PC-3 (cell line): ENCODE measurements at regions not wholly inside any gene's neighbourhood (a gene's known extent, or its start where the extent isn't known, plus 50 kb on each side); places are given as distances from the start of the nearest gene placed in this dataset.

Experiments used
- EZH2 ChIP-seq: fragments of 300-600 bp; sonication (generic); IDR thresholded peaks from one replicate; pipeline ENCODE4 v1.6.1; 2017; ENCODE audit warnings: antibody characterized with exemption, mild to moderate bottlenecking, low read length; ENCODE audit not compliant: unreplicated experiment
- TF ChIP-seq, protein P1 (sequence below): fragments of 300-600 bp; sonication (generic); conservative IDR thresholded peaks from 2 replicates; pipeline ENCODE4 v1.5.1; 2017; ENCODE audit warnings: antibody characterized with exemption, low read depth, mild to moderate bottlenecking, low read length

DNA sequence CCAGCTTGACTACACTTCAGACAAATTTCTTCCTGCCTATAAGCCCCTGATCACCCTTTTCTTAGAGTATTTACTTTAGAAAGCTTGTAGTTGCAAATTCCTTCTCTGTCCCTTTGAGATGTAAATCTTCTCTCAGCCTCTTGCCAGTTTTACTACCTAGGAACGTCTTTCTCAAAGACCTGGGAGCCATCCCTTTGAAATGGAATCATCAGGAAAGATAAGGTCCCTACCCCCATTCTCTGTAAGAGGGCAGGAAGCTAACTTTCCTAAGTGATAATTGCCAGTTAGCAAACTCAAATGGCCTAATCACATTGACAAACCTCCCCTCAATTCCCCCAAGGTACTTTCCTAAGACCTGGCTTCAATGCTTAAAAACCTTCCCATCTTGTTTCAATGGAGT lies 304.5 kb downstream of the MDFIC start:
- TF ChIP-seq, protein P1, sequence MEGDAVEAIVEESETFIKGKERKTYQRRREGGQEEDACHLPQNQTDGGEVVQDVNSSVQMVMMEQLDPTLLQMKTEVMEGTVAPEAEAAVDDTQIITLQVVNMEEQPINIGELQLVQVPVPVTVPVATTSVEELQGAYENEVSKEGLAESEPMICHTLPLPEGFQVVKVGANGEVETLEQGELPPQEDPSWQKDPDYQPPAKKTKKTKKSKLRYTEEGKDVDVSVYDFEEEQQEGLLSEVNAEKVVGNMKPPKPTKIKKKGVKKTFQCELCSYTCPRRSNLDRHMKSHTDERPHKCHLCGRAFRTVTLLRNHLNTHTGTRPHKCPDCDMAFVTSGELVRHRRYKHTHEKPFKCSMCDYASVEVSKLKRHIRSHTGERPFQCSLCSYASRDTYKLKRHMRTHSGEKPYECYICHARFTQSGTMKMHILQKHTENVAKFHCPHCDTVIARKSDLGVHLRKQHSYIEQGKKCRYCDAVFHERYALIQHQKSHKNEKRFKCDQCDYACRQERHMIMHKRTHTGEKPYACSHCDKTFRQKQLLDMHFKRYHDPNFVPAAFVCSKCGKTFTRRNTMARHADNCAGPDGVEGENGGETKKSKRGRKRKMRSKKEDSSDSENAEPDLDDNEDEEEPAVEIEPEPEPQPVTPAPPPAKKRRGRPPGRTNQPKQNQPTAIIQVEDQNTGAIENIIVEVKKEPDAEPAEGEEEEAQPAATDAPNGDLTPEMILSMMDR: no peak
- TF ChIP-seq EZH2: no peak
